IMR-90 (cell line): ENCODE measurements at regions not wholly inside any gene's neighbourhood (a gene's known extent, or its start where the extent isn't known, plus 50 kb on each side); places are given as distances from the start of the nearest gene placed in this dataset.
"Not testable (repeated sequence)": the region's sequence is repeated elsewhere in the genome, so short reads cannot be mapped to it uniquely, and the experiment has no call there.

Source experiments
- ATAC-seq: fragments of 200-7000 bp; cut with Tn5 transposase; 2 replicates; pipeline ENCODE4 v1.9.1; 2020; ENCODE audit warnings: low read depth, mild to moderate bottlenecking, moderate library complexity
- BruUV-seq: library from RNA; stranded (reverse); fragments of 400-500 nt; replicated peaks from 2 replicates; lab custom pipeline; 2021; lab: Mats Ljungman, UMichigan
- CTCF ChIA-PET: fragments of 300-600 bp; formaldehyde crosslinking; extraction: SDS; loops from one replicate; lab custom pipeline; 2021; ENCODE audit warnings: antibody characterized with exemption; lab: Yijun Ruan, JAX
- POLR2A ChIA-PET: fragments of 300-600 bp; sonication (Branson Sonifier 250); formaldehyde crosslinking; loops from one replicate; lab custom pipeline; 2022; ENCODE audit warnings: antibody characterized with exemption; ENCODE audit not compliant: unreplicated experiment; lab: Charles Lee
- DNase-seq: peaks from one replicate; pipeline ENCODE4 v3.0.0; 2013
- H2AFZ ChIP-seq: replicated peaks from 2 replicates; pipeline ENCODE3; 2013; ENCODE audit warnings: low read length, mild to moderate bottlenecking; ENCODE audit not compliant: poor library complexity
- H2AK5ac ChIP-seq: 2 replicates; pipeline ENCODE4 v1.6.1; 2013; ENCODE audit warnings: low read depth, low read length, inconsistent platforms
- H2AK9ac ChIP-seq: replicated peaks from 2 replicates; pipeline ENCODE3; 2013; ENCODE audit warnings: mild to moderate bottlenecking, low read depth, low read length, moderate library complexity; ENCODE audit not compliant: poor library complexity
- H2BK120ac ChIP-seq: 2 replicates; pipeline ENCODE4 v1.6.1; 2013; ENCODE audit warnings: low read depth, low read length, inconsistent platforms
- H2BK15ac ChIP-seq: 3 replicates; pipeline ENCODE4 v1.6.1; 2013; ENCODE audit warnings: low read depth, low read length, inconsistent platforms
- H2BK20ac ChIP-seq: 2 replicates; pipeline ENCODE4 v1.6.1; 2013; ENCODE audit warnings: low read depth, mild to moderate bottlenecking, inconsistent platforms, low read length, moderate library complexity
- H2BK5ac ChIP-seq: 2 replicates; pipeline ENCODE4 v1.6.1; 2013; ENCODE audit warnings: mild to moderate bottlenecking, low read depth, low read length, inconsistent platforms; ENCODE audit not compliant: poor library complexity, severe bottlenecking
- H3K14ac ChIP-seq: replicated peaks from 2 replicates; pipeline ENCODE4 v1.6.1; 2013; ENCODE audit warnings: low read depth, low read length, inconsistent platforms
- H3K18ac ChIP-seq: 2 replicates; pipeline ENCODE4 v1.6.1; 2013; ENCODE audit warnings: low read depth, low read length, control low read depth
- H3K23ac ChIP-seq: 2 replicates; pipeline ENCODE4 v1.6.1; 2013; ENCODE audit warnings: low read depth, low read length, inconsistent platforms
- H3K27ac ChIP-seq: 2 replicates; pipeline ENCODE4 v1.5.1; 2013; ENCODE audit warnings: mild to moderate bottlenecking, control low read depth, low read length; ENCODE audit not compliant: insufficient read depth
- H3K27me3 ChIP-seq: 2 replicates; pipeline ENCODE4 v1.6.1; 2013; ENCODE audit warnings: low read length; ENCODE audit not compliant: control insufficient read depth, insufficient read depth
- H3K36me3 ChIP-seq: 2 replicates; pipeline ENCODE4 v1.6.1; 2013; ENCODE audit warnings: low read length, mixed read lengths; ENCODE audit not compliant: control insufficient read depth, insufficient read depth
- H3K4ac ChIP-seq: 2 replicates; pipeline ENCODE4 v1.6.1; 2013; ENCODE audit warnings: low read depth, low read length, inconsistent platforms
- H3K4me1 ChIP-seq: 2 replicates; pipeline ENCODE4 v1.6.1; 2013; ENCODE audit warnings: low read length, mixed read lengths; ENCODE audit not compliant: control insufficient read depth, insufficient read depth
- H3K4me2 ChIP-seq: 2 replicates; pipeline ENCODE4 v1.6.1; 2013; ENCODE audit warnings: low read depth, mild to moderate bottlenecking, control low read depth, low read length, moderate library complexity
- H3K4me3 ChIP-seq: 2 replicates; pipeline ENCODE4 v1.5.1; 2013; ENCODE audit warnings: low read depth, mild to moderate bottlenecking, control low read depth, low read length, moderate library complexity; ENCODE audit not compliant: insufficient read depth
- H3K56ac ChIP-seq: 2 replicates; pipeline ENCODE4 v1.6.1; 2013; ENCODE audit warnings: low read length, inconsistent platforms; ENCODE audit not compliant: insufficient read depth; ENCODE audit errors: extremely low read depth
- H3K79me1 ChIP-seq, 2 experiments: 2 replicates each; pipeline ENCODE4 v1.6.1; 2013; ENCODE audit warnings: low read length in 2 of 2, inconsistent platforms in 1 of 2, low read depth in 1 of 2
- H3K9ac ChIP-seq: 2 replicates; pipeline ENCODE4 v1.6.1; 2013; ENCODE audit warnings: low read depth, low read length, control low read depth
- H3K9me1 ChIP-seq: 2 replicates; pipeline ENCODE4 v1.6.1; 2013; ENCODE audit warnings: low read length, inconsistent platforms; ENCODE audit not compliant: insufficient read depth
- H3K9me3 ChIP-seq: 2 replicates; pipeline ENCODE4 v1.6.1; 2013; ENCODE audit warnings: low read length; ENCODE audit not compliant: control insufficient read depth, insufficient read depth
- H4K20me1 ChIP-seq: 2 replicates; pipeline ENCODE4 v1.6.1; 2013; ENCODE audit warnings: low read length, inconsistent platforms; ENCODE audit not compliant: insufficient read depth
- H4K5ac ChIP-seq: 2 replicates; pipeline ENCODE4 v1.6.1; 2013; ENCODE audit warnings: mild to moderate bottlenecking, low read depth, low read length, control low read depth
- H4K8ac ChIP-seq, 2 experiments: 2 replicates each; pipeline ENCODE4 v1.6.1; 2013; ENCODE audit warnings: low read depth in 2 of 2, low read length in 2 of 2, control low read depth in 1 of 2, inconsistent platforms in 1 of 2
- H4K91ac ChIP-seq: 2 replicates; pipeline ENCODE4 v1.6.1; 2013; ENCODE audit warnings: low read depth, low read length, inconsistent platforms; ENCODE audit not compliant: insufficient read depth
- WGBS, 2 experiments: methylation state at CpG; one replicate each; pipeline versions ENCODE4 v1.1.5 to v1.1.7; 2013; ENCODE audit warnings: missing lambda C conversion rate in 2 of 2; ENCODE audit not compliant: insufficient read length in 1 of 2; ENCODE audit errors: extremely low coverage in 2 of 2; 5-methylcytosine and 5-hydroxymethylcytosine counted together
- dilution Hi-C: fragments of 300-500 bp; cut with HindIII; formaldehyde crosslinking; loops from one replicate; pipeline ENCODE4 v1.14.3; 2018; ENCODE audit warnings: low sequenced_read_pairs; ENCODE audit not compliant: unreplicated experiment
- in situ Hi-C: fragments of 300-500 bp; cut with MboI; formaldehyde crosslinking; loops from 3 replicates; pipeline ENCODE4 v1.14.3; 2019; ENCODE audit warnings: low sequenced_read_pairs, inconsistent platforms, mixed read lengths
- intact Hi-C: fragments of 100-400 bp; cut with micrococcal nuclease; formaldehyde crosslinking; loops from 2 replicates; pipeline ENCODE4 v1.10.0; 2022

GRCh38 chr5:114704225-114704893, 342.5 kb downstream of the KCNN2 start:
- H2BK5ac ChIP-seq, H4K8ac ChIP-seq, H2AFZ ChIP-seq, H4K5ac ChIP-seq, H3K23ac ChIP-seq, dilution Hi-C loops, H4K91ac ChIP-seq, H3K9me1 ChIP-seq, H2AK9ac ChIP-seq, H3K4ac ChIP-seq, H3K79me1 ChIP-seq, H2BK120ac ChIP-seq, H3K27me3 ChIP-seq, BruUV-seq, H3K36me3 ChIP-seq, H2BK15ac ChIP-seq, intact Hi-C loops, H3K14ac ChIP-seq, H3K4me2 ChIP-seq, POLR2A ChIA-PET, H3K9ac ChIP-seq, DNase-seq, H3K4me1 ChIP-seq, H3K4me3 ChIP-seq, CTCF ChIA-PET, ATAC-seq, H2AK5ac ChIP-seq, H3K56ac ChIP-seq, H3K18ac ChIP-seq, H3K9me3 ChIP-seq, in situ Hi-C loops, H3K27ac ChIP-seq, H2BK20ac ChIP-seq, H4K20me1 ChIP-seq: not testable (repeated sequence)
- WGBS, 2 experiments = no CpG with 5 or more reads among the region's 31 CpGs
